GM12878 (cell line): ENCODE measurements at regions not wholly inside any gene's neighbourhood (a gene's known extent, or its start where the extent isn't known, plus 50 kb on each side); places are given as distances from the start of the nearest gene placed in this dataset.

ENCODE experiments used
- ATAC-seq: fragments of 200-7000 bp; cut with Tn5 transposase; 3 replicates; pipeline ENCODE4 v1.9.1; 2020; ENCODE audit warnings: mild to moderate bottlenecking, moderate library complexity
- BruUV-seq: library from RNA; stranded (reverse); fragments of 400-500 nt; replicated peaks from 2 replicates; lab custom pipeline; 2021; lab: Mats Ljungman, UMichigan
- CTCF ChIA-PET: fragments of 300-600 bp; sonication (Branson Sonifier 250); formaldehyde crosslinking; extraction: SDS; loops from one replicate; lab custom pipeline; 2021; ENCODE audit warnings: inconsistent platforms; lab: Yijun Ruan, JAX
- POLR2A ChIA-PET: fragments of 350-600 bp; formaldehyde crosslinking; extraction: SDS; loops from one replicate; lab custom pipeline; 2021; ENCODE audit warnings: inconsistent platforms; lab: Charles Lee
- RAD21 ChIA-PET: fragments of 300-600 bp; sonication (Branson Sonifier 250); formaldehyde crosslinking; loops from one replicate; lab custom pipeline; 2023; ENCODE audit warnings: antibody characterized with exemption; ENCODE audit not compliant: unreplicated experiment; lab: Charles Lee
- SMC1A ChIA-PET: fragments of 300-600 bp; sonication (Branson Sonifier 250); formaldehyde crosslinking; loops from one replicate; lab custom pipeline; 2023; ENCODE audit not compliant: unreplicated experiment, uncharacterized antibody; lab: Charles Lee
- DNase-seq: peaks from one replicate; pipeline ENCODE4 v3.0.0-alpha.2; 2011; ENCODE audit warnings: low read depth, low spot score
- FAIRE-seq: peaks from 3 replicates; lab custom pipeline; 2011; peaks lifted over from hg19 to GRCh38; lab: Jason Lieb, UNC
- H2AFZ ChIP-seq: 2 replicates; pipeline ENCODE4 v1.6.0; 2011; ENCODE audit warnings: low read depth, low read length, control low read depth; ENCODE audit not compliant: control insufficient read depth
- H3K27ac ChIP-seq: 2 replicates; pipeline ENCODE4 v1.5.1; 2011; ENCODE audit warnings: control low read depth; ENCODE audit not compliant: control insufficient read depth, insufficient read depth
- H3K27me3 ChIP-seq, 2 experiments: replicated peaks in 1 of 2; 2 replicates each; pipeline versions ENCODE4 v1.6.0 to v1.6.1; 2011; ENCODE audit warnings: low read length in 1 of 2; ENCODE audit not compliant: control insufficient read depth in 2 of 2, insufficient read depth in 2 of 2
- H3K36me3 ChIP-seq, 2 experiments: 2 replicates each; pipeline ENCODE4 v1.5.1; 2011; ENCODE audit warnings: low read length in 1 of 2; ENCODE audit not compliant: control insufficient read depth in 2 of 2, insufficient read depth in 2 of 2
- H3K4me1 ChIP-seq: 2 replicates; pipeline ENCODE4 v1.6.1; 2011; ENCODE audit warnings: mild to moderate bottlenecking, low read length, moderate library complexity, mixed read lengths; ENCODE audit not compliant: control insufficient read depth, insufficient read depth
- H3K4me2 ChIP-seq: 2 replicates; pipeline ENCODE4 v1.6.0; 2011; ENCODE audit warnings: control low read depth; ENCODE audit not compliant: control insufficient read depth, insufficient read depth
- H3K4me3 ChIP-seq: fragments of 200-600 bp; sonication (generic); 2 replicates; pipeline ENCODE4 v1.5.1; 2016
- H3K79me2 ChIP-seq: 2 replicates; pipeline ENCODE4 v1.6.0; 2011; ENCODE audit warnings: low read length; ENCODE audit not compliant: control insufficient read depth, insufficient read depth
- H3K9ac ChIP-seq: 2 replicates; pipeline ENCODE4 v1.8.0; 2011; ENCODE audit warnings: low read length, control low read depth, mixed read lengths; ENCODE audit not compliant: control insufficient read depth, insufficient read depth
- H3K9me3 ChIP-seq: replicated peaks from 3 replicates; pipeline ENCODE4 v1.5.1; 2011; ENCODE audit warnings: mild to moderate bottlenecking, low read length; ENCODE audit not compliant: control insufficient read depth, insufficient read depth
- H4K20me1 ChIP-seq: 2 replicates; pipeline ENCODE4 v1.6.0; 2011; ENCODE audit not compliant: control insufficient read depth, insufficient read depth
- BACH1 ChIP-seq: fragments of 450-650 bp; IDR thresholded peaks from 2 replicates; pipeline ENCODE4 v1.6.1; 2017; ENCODE audit warnings: mild to moderate bottlenecking, borderline replicate concordance
- BCL11A ChIP-seq: IDR thresholded peaks from 2 replicates; pipeline ENCODE4 v1.6.1; 2011; ENCODE audit warnings: low read depth, low read length
- CBFB ChIP-seq: IDR thresholded peaks from 2 replicates; pipeline ENCODE4 v1.6.1; 2016; ENCODE audit warnings: antibody characterized with exemption, low read depth
- CBX5 ChIP-seq: sonication (generic); IDR thresholded peaks from 2 replicates; pipeline ENCODE4 v1.6.1; 2016; ENCODE audit warnings: low read depth, moderate library complexity, mild to moderate bottlenecking, inconsistent platforms
- DPF2 ChIP-seq: fragments of 450-650 bp; IDR thresholded peaks from 2 replicates; pipeline ENCODE4 v1.6.1; 2017; ENCODE audit warnings: mild to moderate bottlenecking
- ESRRA ChIP-seq: IDR thresholded peaks from 2 replicates; pipeline ENCODE4 v1.6.1; 2012; ENCODE audit warnings: mild to moderate bottlenecking, low read length, improper control_type of control experiment
- HCFC1 ChIP-seq: fragments of 150-350 bp; IDR thresholded peaks from 2 replicates; pipeline ENCODE4 v1.6.1; 2014; ENCODE audit warnings: low read length
- HDGF ChIP-seq: fragments of 450-650 bp; IDR thresholded peaks from 2 replicates; pipeline ENCODE4 v1.6.1; 2016; ENCODE audit warnings: antibody characterized with exemption
- POLR2AphosphoS5 ChIP-seq: IDR thresholded peaks from 2 replicates; pipeline ENCODE4 v1.6.1; 2011; ENCODE audit warnings: mild to moderate bottlenecking, low read length, inconsistent platforms
- RELA ChIP-seq: fragments of 450-650 bp; IDR thresholded peaks from 2 replicates; pipeline ENCODE4 v1.8.0; 2014; ENCODE audit warnings: borderline replicate concordance; ENCODE audit not compliant: partially characterized antibody
- ZNF217 ChIP-seq: fragments of 450-650 bp; IDR thresholded peaks from 2 replicates; pipeline ENCODE4 v1.6.1; 2017; ENCODE audit warnings: antibody characterized with exemption, mild to moderate bottlenecking
- ZSCAN29 ChIP-seq: fragments of 450-650 bp; IDR thresholded peaks from 2 replicates; pipeline ENCODE4 v1.6.1; 2017; ENCODE audit warnings: mild to moderate bottlenecking, moderate library complexity
- WGBS: methylation state at CpG from one replicate; pipeline ENCODE4 v1.1.6; 2016; ENCODE audit warnings: low lambda C conversion rate; ENCODE audit not compliant: insufficient replicate concordance, insufficient coverage; ENCODE audit errors: missing lambda C conversion rate; 5-methylcytosine and 5-hydroxymethylcytosine counted together
- in situ Hi-C: fragments of 300-500 bp; cut with MboI; formaldehyde crosslinking; loops from 9 replicates; pipeline ENCODE4 v1.14.3; 2018; ENCODE audit warnings: mixed read lengths
- intact Hi-C: fragments of 100-400 bp; cut with micrococcal nuclease; formaldehyde crosslinking; loops from one replicate; pipeline ENCODE4 v1.14.2; 2022; ENCODE audit not compliant: unreplicated experiment
- TF ChIP-seq, protein P1 (sequence below): IDR thresholded peaks from 2 replicates; pipeline ENCODE4 v1.6.1; 2012; ENCODE audit warnings: low read length, inconsistent platforms

- ATAC-seq (no peak), FAIRE-seq (no peak), DNase-seq (no peak)
- Histone ChIP-seq H3K4me1 (no peaks in the 10 kb centered on the region), H3K27me3 (no peaks in the 10 kb centered on the region), H3K9ac (no peak overlapping the region), H3K4me2 (no peak overlapping the region), H2AFZ (no peak overlapping the region), H3K9me3 (no peaks in the 10 kb centered on the region; the same call in 2 of the 3 replicates), H4K20me1 (no peaks in the 10 kb centered on the region), H3K4me3 (no peak overlapping the region), H3K79me2 (no peaks in the 10 kb centered on the region), H3K36me3 (no peaks in the 10 kb centered on the region), H3K27ac (no peak overlapping the region)
- in situ Hi-C loops (no loop called here), intact Hi-C loops (no loop called here)
- RAD21 ChIA-PET: no interaction called here
- CTCF ChIA-PET: no interaction called here
- POLR2A ChIA-PET: no interaction called here
- SMC1A ChIA-PET: no interaction called here
- WGBS: 25% methylated on average over 16 of the region's 16 CpGs
- TF ChIP-seq BCL11A (no peak), CBX5 (no peak), POLR2AphosphoS5 (no peak), ZNF217 (no peak), HDGF (no peak), RELA (no peak), DPF2 (no peak), ESRRA (no peak), BACH1 (no peak), ZSCAN29 (no peak), CBFB (no peak), HCFC1 (no peak)
- TF ChIP-seq, protein P1, sequence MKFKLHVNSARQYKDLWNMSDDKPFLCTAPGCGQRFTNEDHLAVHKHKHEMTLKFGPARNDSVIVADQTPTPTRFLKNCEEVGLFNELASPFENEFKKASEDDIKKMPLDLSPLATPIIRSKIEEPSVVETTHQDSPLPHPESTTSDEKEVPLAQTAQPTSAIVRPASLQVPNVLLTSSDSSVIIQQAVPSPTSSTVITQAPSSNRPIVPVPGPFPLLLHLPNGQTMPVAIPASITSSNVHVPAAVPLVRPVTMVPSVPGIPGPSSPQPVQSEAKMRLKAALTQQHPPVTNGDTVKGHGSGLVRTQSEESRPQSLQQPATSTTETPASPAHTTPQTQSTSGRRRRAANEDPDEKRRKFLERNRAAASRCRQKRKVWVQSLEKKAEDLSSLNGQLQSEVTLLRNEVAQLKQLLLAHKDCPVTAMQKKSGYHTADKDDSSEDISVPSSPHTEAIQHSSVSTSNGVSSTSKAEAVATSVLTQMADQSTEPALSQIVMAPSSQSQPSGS: no peak
- no TSS peak for BruUV-seq
These were observed 353.3 kb upstream of the ZNF507 start for GRCh38 chr19:31991984-31992655.
